ENCODE measurements at regions not wholly inside any gene's neighbourhood (a gene's known extent, or its start where the extent isn't known, plus 50 kb on each side); places are given as distances from the start of the nearest gene placed in this dataset.

DNA sequence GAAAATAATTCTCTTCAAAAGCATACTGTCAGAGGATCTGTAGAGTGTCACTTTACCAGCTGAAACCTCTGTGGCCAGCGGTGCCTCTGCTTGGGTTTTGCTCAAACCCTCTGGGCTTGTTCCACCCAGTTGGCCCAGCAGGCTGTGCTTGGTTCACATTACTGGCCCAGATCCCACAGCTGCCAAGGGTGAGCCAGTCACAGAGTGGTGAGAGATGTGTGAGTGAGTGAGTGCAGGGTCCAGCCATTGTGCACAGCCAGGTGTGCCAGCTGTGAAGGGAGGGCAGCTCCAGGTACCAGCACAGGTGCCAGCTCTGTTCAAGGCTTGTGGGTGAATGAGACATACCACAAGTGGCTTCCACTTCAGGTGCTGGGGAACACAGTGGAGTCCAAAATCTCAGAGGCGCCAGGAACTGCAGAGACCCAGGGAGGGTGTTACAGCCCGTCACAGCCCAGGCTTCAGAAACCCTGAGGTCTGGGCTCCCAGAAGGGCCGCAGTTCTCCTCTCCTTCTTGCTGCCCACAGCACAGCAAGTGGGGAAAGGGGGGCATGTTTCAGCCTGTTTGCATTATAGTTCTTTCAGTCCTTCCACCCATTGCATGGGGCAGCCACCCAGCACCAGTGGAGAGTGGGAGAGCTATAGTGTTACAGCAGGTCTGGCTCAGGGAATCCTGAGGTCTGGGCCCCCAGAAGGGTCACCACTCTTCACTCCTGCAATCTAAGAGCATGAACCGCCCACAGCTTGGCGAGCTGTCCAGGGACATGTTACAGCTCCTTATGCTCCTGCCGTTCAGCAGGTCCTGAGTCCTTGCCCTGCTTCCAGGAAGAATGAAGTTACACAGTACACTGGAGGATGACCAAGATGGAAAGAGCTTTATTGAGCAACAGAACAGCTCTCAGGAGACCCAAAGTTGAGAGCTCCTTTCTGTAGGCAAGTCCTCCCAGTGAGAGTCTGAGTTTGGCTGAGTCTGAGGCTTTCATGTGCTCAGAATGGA lies 931.7 kb upstream of the SORCS1 start:
- ATAC-seq (ENCODE audit: low read depth) = no peak
- CTCF ChIA-PET = no interaction called here
- no peak for TF ChIP-seq EZH2 (IDR thresholded peaks at IDR 0.05; ENCODE audit: borderline replicate concordance, insufficient read depth, low read depth, low read length, poor library complexity, severe bottlenecking)
- TF ChIP-seq, protein P1, sequence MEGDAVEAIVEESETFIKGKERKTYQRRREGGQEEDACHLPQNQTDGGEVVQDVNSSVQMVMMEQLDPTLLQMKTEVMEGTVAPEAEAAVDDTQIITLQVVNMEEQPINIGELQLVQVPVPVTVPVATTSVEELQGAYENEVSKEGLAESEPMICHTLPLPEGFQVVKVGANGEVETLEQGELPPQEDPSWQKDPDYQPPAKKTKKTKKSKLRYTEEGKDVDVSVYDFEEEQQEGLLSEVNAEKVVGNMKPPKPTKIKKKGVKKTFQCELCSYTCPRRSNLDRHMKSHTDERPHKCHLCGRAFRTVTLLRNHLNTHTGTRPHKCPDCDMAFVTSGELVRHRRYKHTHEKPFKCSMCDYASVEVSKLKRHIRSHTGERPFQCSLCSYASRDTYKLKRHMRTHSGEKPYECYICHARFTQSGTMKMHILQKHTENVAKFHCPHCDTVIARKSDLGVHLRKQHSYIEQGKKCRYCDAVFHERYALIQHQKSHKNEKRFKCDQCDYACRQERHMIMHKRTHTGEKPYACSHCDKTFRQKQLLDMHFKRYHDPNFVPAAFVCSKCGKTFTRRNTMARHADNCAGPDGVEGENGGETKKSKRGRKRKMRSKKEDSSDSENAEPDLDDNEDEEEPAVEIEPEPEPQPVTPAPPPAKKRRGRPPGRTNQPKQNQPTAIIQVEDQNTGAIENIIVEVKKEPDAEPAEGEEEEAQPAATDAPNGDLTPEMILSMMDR (IDR thresholded peaks at IDR 0.05) = no peak
- Histone ChIP-seq H3K27me3 (replicated peaks in 1 of 4; ENCODE audit: control extremely low read depth in 1 of 4, control insufficient read depth in 3 of 4, insufficient read depth in 4 of 4, low read length in 3 of 4) (no peaks in the 10 kb centered on the region), H4K20me1 (ENCODE audit: control insufficient read depth, insufficient read depth, low read length, poor library complexity, severe bottlenecking) (no peaks in the 10 kb centered on the region), H3K4me3 (ENCODE audit: control extremely low read depth in 1 of 5, extremely low read depth in 1 of 5, insufficient read depth in 1 of 5, low read depth in 2 of 5, low read length in 4 of 5) (no peak overlapping the region), H3K9me3 (ENCODE audit: control extremely low read depth in 1 of 3, control insufficient read depth in 2 of 3, insufficient read depth in 1 of 3, low read length in 2 of 3) (peaks cover 0 to 15% (median 0%) of the 10 kb centered on the region in 3 donors), H2AFZ (ENCODE audit: insufficient read depth, low read depth, low read length, poor library complexity, severe bottlenecking) (no peak overlapping the region), H3K9ac (ENCODE audit: low read length) (no peak overlapping the region), H3K4me2 (replicated peaks; ENCODE audit: low read depth, low read length, poor library complexity, severe bottlenecking) (no peak overlapping the region), H3K27ac (ENCODE audit: low read length in 2 of 2) (no peak overlapping the region), H3K36me3 (replicated peaks in 1 of 2; ENCODE audit: control extremely low read depth in 1 of 2, control insufficient read depth in 1 of 2, extremely low read depth in 1 of 2, insufficient read depth in 2 of 2, low read length in 1 of 2) (no peaks in the 10 kb centered on the region), H3K4me1 (ENCODE audit: control insufficient read depth in 2 of 2, insufficient read depth in 2 of 2, low read length in 2 of 2) (no peaks in the 10 kb centered on the region), H3K79me2 (ENCODE audit: control insufficient read depth, insufficient read depth, low read length) (no peaks in the 10 kb centered on the region)
- DNase-seq = no peak
- Mint-ChIP-seq H3K27me3 (no peaks in the 10 kb centered on the region), H3K4me1 (no peaks in the 10 kb centered on the region), H3K4me3 (no peak overlapping the region), H3K27ac (no peak overlapping the region), H3K9me3 (ENCODE audit: insufficient read depth) (no peaks in the 10 kb centered on the region)
- intact Hi-C loops (cut with micrococcal nuclease) = no loop called here
- POLR2A ChIA-PET = no interaction called here
- 70% methylated on average over 6 of the region's 7 CpGs for WGBS (ENCODE audit: insufficient coverage)

DNA sequence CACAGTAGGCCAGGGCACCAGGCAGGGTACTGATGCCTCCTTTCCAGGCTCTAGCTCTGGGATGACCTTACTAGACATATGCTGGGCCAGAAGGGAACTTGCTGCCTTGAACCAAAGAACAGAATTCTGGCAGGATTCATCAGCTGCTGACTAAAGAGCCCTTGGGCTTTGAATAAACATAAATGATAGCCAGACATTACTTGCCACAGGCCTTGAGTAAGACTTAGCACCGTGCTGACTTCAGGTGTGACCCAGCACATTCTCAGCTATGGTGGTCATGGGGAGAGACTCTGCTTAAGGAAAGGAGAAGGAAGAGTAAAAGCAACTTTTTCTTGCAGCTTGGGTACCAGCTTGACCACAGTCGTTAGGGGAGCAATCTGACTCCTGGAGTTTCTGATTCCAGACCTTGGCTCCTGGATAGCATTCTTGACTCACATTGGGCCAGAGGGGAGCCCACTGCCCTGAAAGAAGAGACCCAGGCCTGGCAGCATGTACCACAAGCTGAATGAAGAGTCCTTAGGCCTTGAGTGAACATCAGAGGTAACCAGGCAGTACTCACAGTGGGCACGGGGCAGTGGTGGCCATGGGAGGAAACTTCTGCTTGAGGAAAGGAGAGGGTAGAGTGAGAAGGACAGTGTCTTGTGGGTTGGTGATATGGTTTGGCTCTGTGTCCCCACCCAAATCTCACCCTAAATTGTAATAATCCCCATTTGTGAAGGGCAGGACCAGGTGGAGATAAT lies 926.1 kb upstream of the SORCS1 start:
- Histone ChIP-seq H3K9ac (ENCODE audit: low read length) (no peak overlapping the region), H3K36me3 (replicated peaks in 1 of 2; ENCODE audit: control extremely low read depth in 1 of 2, control insufficient read depth in 1 of 2, extremely low read depth in 1 of 2, insufficient read depth in 2 of 2, low read length in 1 of 2) (no peaks in the 10 kb centered on the region), H4K20me1 (ENCODE audit: control insufficient read depth, insufficient read depth, low read length, poor library complexity, severe bottlenecking) (no peaks in the 10 kb centered on the region), H3K4me1 (ENCODE audit: control insufficient read depth in 2 of 2, insufficient read depth in 2 of 2, low read length in 2 of 2) (no peaks in the 10 kb centered on the region), H3K79me2 (ENCODE audit: control insufficient read depth, insufficient read depth, low read length) (no peaks in the 10 kb centered on the region), H3K4me3 (ENCODE audit: control extremely low read depth in 1 of 5, extremely low read depth in 1 of 5, insufficient read depth in 1 of 5, low read depth in 2 of 5, low read length in 4 of 5) (no peak overlapping the region), H2AFZ (ENCODE audit: insufficient read depth, low read depth, low read length, poor library complexity, severe bottlenecking) (no peak overlapping the region), H3K27ac (ENCODE audit: low read length in 2 of 2) (no peak overlapping the region), H3K4me2 (replicated peaks; ENCODE audit: low read depth, low read length, poor library complexity, severe bottlenecking) (no peak overlapping the region), H3K27me3 (replicated peaks in 1 of 4; ENCODE audit: control extremely low read depth in 1 of 4, control insufficient read depth in 3 of 4, insufficient read depth in 4 of 4, low read length in 3 of 4) (no peaks in the 10 kb centered on the region), H3K9me3 (ENCODE audit: control extremely low read depth in 1 of 3, control insufficient read depth in 2 of 3, insufficient read depth in 1 of 3, low read length in 2 of 3) (no peaks in the 10 kb centered on the region)
- Mint-ChIP-seq H3K27ac (no peak overlapping the region), H3K27me3 (no peaks in the 10 kb centered on the region), H3K4me1 (no peaks in the 10 kb centered on the region), H3K9me3 (ENCODE audit: insufficient read depth) (no peaks in the 10 kb centered on the region), H3K4me3 (no peak overlapping the region)
- DNase-seq (no peak), ATAC-seq (ENCODE audit: low read depth) (no peak)
- ChIA-PET CTCF (no interaction called here), POLR2A (no interaction called here)
- WGBS (ENCODE audit: insufficient coverage) = 90% methylated on average over 2 of the region's 3 CpGs
- TF ChIP-seq EZH2 (IDR thresholded peaks at IDR 0.05; ENCODE audit: borderline replicate concordance, insufficient read depth, low read depth, low read length, poor library complexity, severe bottlenecking) = no peak
- TF ChIP-seq, protein P1 (IDR thresholded peaks at IDR 0.05) = no peak
- intact Hi-C loops (cut with micrococcal nuclease) = no loop called here

Data from B cell (primary cell).